Panc1 (cell line): ENCODE measurements at regions not wholly inside any gene's neighbourhood (a gene's known extent, or its start where the extent isn't known, plus 50 kb on each side); places are given as distances from the start of the nearest gene placed in this dataset.

Experiments used
- ATAC-seq: fragments of 200-7000 bp; cut with Tn5 transposase; 2 replicates; pipeline ENCODE4 v1.9.1; 2020; ENCODE audit warnings: mild to moderate bottlenecking, moderate library complexity
- BruUV-seq: library from RNA; stranded (reverse); fragments of 400-500 nt; replicated peaks from 2 replicates; lab custom pipeline; 2021; lab: Mats Ljungman, UMichigan
- CTCF ChIA-PET: fragments of 300-600 bp; sonication (Branson Sonifier 250); formaldehyde crosslinking; loops from one replicate; lab custom pipeline; 2022; ENCODE audit warnings: antibody characterized with exemption; lab: Charles Lee
- POLR2A ChIA-PET: fragments of 300-600 bp; sonication (Branson Sonifier 250); formaldehyde crosslinking; loops from one replicate; lab custom pipeline; 2022; ENCODE audit warnings: antibody characterized with exemption; lab: Charles Lee
- DNase-seq: peaks from one replicate; pipeline ENCODE4 v3.0.0-alpha.2; 2010; ENCODE audit warnings: low read depth, low spot score
- H3K27ac ChIP-seq: 2 replicates; pipeline ENCODE4 v1.5.1; 2011; ENCODE audit warnings: mild to moderate bottlenecking, low read length, inconsistent platforms
- H3K27me3 ChIP-seq: fragments of 200-500 bp; sonication (Bioruptor generic); 2 replicates; pipeline ENCODE4 v1.6.0; 2014; ENCODE audit warnings: low read length, inconsistent platforms; ENCODE audit not compliant: control insufficient read depth, insufficient read depth
- H3K36me3 ChIP-seq: fragments of 200-500 bp; sonication (Bioruptor generic); 2 replicates; pipeline ENCODE4 v1.5.1; 2014; ENCODE audit warnings: inconsistent platforms, mild to moderate bottlenecking, low read length, moderate library complexity; ENCODE audit not compliant: control insufficient read depth, insufficient read depth
- H3K4me1 ChIP-seq: 2 replicates; pipeline ENCODE4 v1.5.1; 2011; ENCODE audit warnings: inconsistent platforms, mild to moderate bottlenecking, low read length, moderate library complexity; ENCODE audit not compliant: control insufficient read depth, insufficient read depth
- H3K4me3 ChIP-seq, 2 experiments: 2 replicates each; pipeline ENCODE4 v1.5.1; 2011 to 2012; ENCODE audit warnings: low read depth in 2 of 2, low read length in 2 of 2, mild to moderate bottlenecking in 2 of 2, inconsistent platforms in 1 of 2, moderate library complexity in 1 of 2
- H3K9me3 ChIP-seq: fragments of 200-500 bp; sonication (Bioruptor generic); 2 replicates; pipeline ENCODE4 v1.5.1; 2014; ENCODE audit warnings: low read depth, mild to moderate bottlenecking, inconsistent platforms, low read length, moderate library complexity; ENCODE audit not compliant: control insufficient read depth, insufficient read depth
- POLR2AphosphoS5 ChIP-seq: IDR thresholded peaks from 2 replicates; pipeline ENCODE4 v1.6.1; 2012; ENCODE audit warnings: mild to moderate bottlenecking, low read depth, low read length, moderate library complexity
- SIN3A ChIP-seq: IDR thresholded peaks from 2 replicates; pipeline ENCODE4 v1.6.1; 2012; ENCODE audit warnings: low read depth, mild to moderate bottlenecking, low read length, moderate library complexity, borderline replicate concordance; ENCODE audit not compliant: insufficient read depth
- TCF7L2 ChIP-seq: IDR thresholded peaks from 2 replicates; pipeline ENCODE4 v1.6.1; 2011; ENCODE audit warnings: mild to moderate bottlenecking, low read depth, low read length, inconsistent platforms
- in situ Hi-C: cut with HindIII; loops from 2 replicates; pipeline ENCODE4 v1.10.0; 2016; ENCODE audit warnings: low sequenced_read_pairs, low pct_unique_long_range_greater_than_20kb
- intact Hi-C: fragments of 100-400 bp; cut with micrococcal nuclease; formaldehyde crosslinking; loops from one replicate; pipeline ENCODE4 v1.10.0; 2022; ENCODE audit not compliant: unreplicated experiment
- TF ChIP-seq, protein P1 (sequence below), 2 experiments: IDR thresholded peaks; 2 replicates each; pipeline ENCODE4 v1.6.1; 2011 to 2012; ENCODE audit warnings: low read depth in 2 of 2, control low read depth in 1 of 2, low read length in 1 of 2, mild to moderate bottlenecking in 1 of 2, moderate library complexity in 1 of 2; ENCODE audit not compliant: insufficient read depth in 1 of 2
- TF ChIP-seq, protein P2 (sequence below): fragments of 450-650 bp; IDR thresholded peaks from 2 replicates; pipeline ENCODE4 v1.5.1; 2017; ENCODE audit warnings: mild to moderate bottlenecking

- Histone ChIP-seq H3K4me1 (peaks cover 5% of the 10 kb centered on the region; the same call in 1 of the 2 replicates), H3K4me3 (peak overlapping the region in 1 of 2 experiments; percentile 28; a peak in 1 of 4 replicates), H3K27ac (peak overlapping the region; percentile 41; the same call in 1 of the 2 replicates), H3K27me3 (no peaks in the 10 kb centered on the region), H3K36me3 (no peaks in the 10 kb centered on the region), H3K9me3 (peaks cover 7% of the 10 kb centered on the region)
- in situ Hi-C loops = no loop called here
- DNase-seq (peak; percentile 87), ATAC-seq (peak; percentile 65)
- ChIA-PET POLR2A (no interaction called here), CTCF (no interaction called here)
- BruUV-seq = no TSS peak
- intact Hi-C loops = no loop called here
- no peak for TF ChIP-seq TCF7L2
- TF ChIP-seq, protein P1, sequence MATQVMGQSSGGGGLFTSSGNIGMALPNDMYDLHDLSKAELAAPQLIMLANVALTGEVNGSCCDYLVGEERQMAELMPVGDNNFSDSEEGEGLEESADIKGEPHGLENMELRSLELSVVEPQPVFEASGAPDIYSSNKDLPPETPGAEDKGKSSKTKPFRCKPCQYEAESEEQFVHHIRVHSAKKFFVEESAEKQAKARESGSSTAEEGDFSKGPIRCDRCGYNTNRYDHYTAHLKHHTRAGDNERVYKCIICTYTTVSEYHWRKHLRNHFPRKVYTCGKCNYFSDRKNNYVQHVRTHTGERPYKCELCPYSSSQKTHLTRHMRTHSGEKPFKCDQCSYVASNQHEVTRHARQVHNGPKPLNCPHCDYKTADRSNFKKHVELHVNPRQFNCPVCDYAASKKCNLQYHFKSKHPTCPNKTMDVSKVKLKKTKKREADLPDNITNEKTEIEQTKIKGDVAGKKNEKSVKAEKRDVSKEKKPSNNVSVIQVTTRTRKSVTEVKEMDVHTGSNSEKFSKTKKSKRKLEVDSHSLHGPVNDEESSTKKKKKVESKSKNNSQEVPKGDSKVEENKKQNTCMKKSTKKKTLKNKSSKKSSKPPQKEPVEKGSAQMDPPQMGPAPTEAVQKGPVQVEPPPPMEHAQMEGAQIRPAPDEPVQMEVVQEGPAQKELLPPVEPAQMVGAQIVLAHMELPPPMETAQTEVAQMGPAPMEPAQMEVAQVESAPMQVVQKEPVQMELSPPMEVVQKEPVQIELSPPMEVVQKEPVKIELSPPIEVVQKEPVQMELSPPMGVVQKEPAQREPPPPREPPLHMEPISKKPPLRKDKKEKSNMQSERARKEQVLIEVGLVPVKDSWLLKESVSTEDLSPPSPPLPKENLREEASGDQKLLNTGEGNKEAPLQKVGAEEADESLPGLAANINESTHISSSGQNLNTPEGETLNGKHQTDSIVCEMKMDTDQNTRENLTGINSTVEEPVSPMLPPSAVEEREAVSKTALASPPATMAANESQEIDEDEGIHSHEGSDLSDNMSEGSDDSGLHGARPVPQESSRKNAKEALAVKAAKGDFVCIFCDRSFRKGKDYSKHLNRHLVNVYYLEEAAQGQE (IDR thresholded peaks at IDR 0.05; ENCODE audit: insufficient read depth in 1 of 2, low read depth in 2 of 2, low read length in 1 of 2) = no peak
Measured at GRCh38 chr6:72552938-72553337, 68.9 kb upstream of the KCNQ5 start.

DNA sequence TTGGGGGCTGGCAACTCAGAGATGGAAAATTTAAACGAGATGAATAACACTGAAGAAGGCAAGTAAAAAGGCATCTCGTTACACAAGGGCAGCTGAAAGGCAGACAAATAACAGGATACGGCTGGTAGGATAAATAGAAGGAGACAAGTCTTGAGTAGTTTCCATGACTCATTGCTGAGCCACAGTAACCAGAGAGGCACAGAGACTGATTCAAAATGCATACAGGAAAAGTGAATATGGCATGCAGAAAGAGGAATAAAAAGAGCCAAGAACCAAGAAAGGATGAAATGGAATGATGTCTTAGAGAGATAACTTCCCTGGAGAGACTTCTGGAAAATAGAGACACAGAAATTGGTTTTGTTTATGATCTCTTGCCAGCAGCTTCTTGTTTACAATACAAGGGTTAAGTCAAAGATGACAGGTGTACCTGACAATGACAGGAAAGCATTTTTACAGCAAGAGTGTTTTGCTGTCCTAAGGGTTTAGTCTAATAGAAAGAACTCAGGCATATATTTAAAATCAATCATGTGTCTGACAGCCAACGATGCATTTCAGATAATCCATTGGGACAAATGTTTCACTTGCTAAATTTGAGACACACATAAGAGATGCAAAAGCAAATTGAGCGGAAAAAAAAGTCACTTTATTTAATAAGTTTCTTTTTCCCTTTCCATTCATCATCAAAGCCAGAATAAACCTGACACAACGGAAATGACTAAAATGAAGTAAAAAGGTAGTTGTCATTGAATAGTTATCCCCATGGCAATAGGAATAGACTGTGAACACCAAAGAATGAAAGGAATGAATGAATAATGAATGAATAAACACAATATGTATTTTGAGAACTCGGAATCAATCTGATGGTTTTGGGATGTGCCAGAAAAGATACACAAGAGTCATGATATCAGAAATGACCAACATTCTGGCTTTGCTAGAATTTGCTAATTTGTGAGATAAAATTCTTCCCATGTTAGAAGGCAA, 68.0 kb upstream of the KCNQ5 start:
- DNase-seq (peak; percentile 86), ATAC-seq (peak; percentile 94)
- Histone ChIP-seq H3K27me3 (no peaks in the 10 kb centered on the region), H3K4me1 (peaks cover 5% of the 10 kb centered on the region; the same call in 1 of the 2 replicates), H3K27ac (peak overlapping the region; percentile 19; the same call in 1 of the 2 replicates), H3K36me3 (no peaks in the 10 kb centered on the region), H3K9me3 (peaks cover 9% of the 10 kb centered on the region), H3K4me3 (peak overlapping the region in 1 of 2 experiments; percentile 28; a peak in 2 of 4 replicates)
- intact Hi-C loops (no loop called here), in situ Hi-C loops (no loop called here)
- ChIA-PET CTCF (no interaction called here), POLR2A (no interaction called here)
- no peak for TF ChIP-seq TCF7L2
- TF ChIP-seq, protein P2, sequence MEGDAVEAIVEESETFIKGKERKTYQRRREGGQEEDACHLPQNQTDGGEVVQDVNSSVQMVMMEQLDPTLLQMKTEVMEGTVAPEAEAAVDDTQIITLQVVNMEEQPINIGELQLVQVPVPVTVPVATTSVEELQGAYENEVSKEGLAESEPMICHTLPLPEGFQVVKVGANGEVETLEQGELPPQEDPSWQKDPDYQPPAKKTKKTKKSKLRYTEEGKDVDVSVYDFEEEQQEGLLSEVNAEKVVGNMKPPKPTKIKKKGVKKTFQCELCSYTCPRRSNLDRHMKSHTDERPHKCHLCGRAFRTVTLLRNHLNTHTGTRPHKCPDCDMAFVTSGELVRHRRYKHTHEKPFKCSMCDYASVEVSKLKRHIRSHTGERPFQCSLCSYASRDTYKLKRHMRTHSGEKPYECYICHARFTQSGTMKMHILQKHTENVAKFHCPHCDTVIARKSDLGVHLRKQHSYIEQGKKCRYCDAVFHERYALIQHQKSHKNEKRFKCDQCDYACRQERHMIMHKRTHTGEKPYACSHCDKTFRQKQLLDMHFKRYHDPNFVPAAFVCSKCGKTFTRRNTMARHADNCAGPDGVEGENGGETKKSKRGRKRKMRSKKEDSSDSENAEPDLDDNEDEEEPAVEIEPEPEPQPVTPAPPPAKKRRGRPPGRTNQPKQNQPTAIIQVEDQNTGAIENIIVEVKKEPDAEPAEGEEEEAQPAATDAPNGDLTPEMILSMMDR = no peak
- TF ChIP-seq POLR2AphosphoS5 = no peak
- TF ChIP-seq SIN3A = no peak
- TF ChIP-seq, protein P1 (IDR thresholded peaks at IDR 0.05; ENCODE audit: insufficient read depth in 1 of 2, low read depth in 2 of 2, low read length in 1 of 2) = no peak
- no TSS peak for BruUV-seq
